ENCODE measurements at regions not wholly inside any gene's neighbourhood (a gene's known extent, or its start where the extent isn't known, plus 50 kb on each side); places are given as distances from the start of the nearest gene placed in this dataset.

DNA sequence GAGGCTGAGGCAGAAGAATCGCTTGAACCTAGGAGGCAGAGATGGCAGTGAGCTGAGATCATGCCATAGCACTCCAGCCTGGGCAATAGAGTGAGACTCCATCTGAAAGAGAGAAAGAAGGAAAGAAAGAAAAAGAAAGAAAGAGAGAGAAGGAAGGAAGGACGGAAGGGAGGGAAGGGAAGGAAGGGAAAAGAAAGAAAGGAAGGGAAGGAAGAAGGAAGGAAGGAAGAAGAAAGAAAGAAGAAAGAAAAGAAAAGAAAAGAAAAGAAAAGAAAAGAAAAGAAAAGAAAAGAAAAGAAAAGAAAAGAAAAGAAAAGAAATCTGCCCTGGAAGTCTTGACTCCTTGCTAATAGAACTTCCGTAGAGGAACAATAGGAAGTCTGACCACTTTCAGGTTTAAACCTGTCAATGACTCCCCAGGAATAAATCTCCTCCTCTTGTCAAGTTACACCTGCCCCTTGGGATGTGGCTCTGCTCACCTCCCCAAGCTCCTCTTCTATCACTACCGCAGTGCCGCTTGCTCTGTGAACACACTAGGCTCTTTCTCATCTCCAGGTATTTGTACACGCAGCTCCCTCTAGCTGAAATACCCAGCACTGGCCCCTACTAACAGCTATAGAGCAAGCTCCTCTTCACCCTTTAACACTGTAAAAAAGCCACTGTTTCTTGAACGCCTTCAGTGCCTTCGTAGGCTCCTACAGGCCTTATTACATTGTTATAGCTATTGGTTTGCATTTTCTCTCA lies 773.1 kb upstream of the TBX3 start:
- no peak for TF ChIP-seq ZFP30 (CRISPR knock-in tag; IDR thresholded peaks at IDR 0.05)
- TF ChIP-seq RARB (CRISPR knock-in tag; IDR thresholded peaks at IDR 0.05): no peak
- TF ChIP-seq SNAI2 (CRISPR knock-in tag; IDR thresholded peaks at IDR 0.05): no peak
- TF ChIP-seq, protein P1, sequence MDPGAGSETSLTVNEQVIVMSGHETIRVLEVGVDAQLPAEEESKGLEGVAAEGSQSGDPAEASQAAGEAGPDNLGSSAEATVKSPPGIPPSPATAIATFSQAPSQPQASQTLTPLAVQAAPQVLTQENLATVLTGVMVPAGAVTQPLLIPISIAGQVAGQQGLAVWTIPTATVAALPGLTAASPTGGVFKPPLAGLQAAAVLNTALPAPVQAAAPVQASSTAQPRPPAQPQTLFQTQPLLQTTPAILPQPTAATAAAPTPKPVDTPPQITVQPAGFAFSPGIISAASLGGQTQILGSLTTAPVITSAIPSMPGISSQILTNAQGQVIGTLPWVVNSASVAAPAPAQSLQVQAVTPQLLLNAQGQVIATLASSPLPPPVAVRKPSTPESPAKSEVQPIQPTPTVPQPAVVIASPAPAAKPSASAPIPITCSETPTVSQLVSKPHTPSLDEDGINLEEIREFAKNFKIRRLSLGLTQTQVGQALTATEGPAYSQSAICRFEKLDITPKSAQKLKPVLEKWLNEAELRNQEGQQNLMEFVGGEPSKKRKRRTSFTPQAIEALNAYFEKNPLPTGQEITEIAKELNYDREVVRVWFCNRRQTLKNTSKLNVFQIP (CRISPR knock-in tag; IDR thresholded peaks at IDR 0.05; ENCODE audit: borderline replicate concordance, low read depth): no peak
- TF ChIP-seq, protein P2, sequence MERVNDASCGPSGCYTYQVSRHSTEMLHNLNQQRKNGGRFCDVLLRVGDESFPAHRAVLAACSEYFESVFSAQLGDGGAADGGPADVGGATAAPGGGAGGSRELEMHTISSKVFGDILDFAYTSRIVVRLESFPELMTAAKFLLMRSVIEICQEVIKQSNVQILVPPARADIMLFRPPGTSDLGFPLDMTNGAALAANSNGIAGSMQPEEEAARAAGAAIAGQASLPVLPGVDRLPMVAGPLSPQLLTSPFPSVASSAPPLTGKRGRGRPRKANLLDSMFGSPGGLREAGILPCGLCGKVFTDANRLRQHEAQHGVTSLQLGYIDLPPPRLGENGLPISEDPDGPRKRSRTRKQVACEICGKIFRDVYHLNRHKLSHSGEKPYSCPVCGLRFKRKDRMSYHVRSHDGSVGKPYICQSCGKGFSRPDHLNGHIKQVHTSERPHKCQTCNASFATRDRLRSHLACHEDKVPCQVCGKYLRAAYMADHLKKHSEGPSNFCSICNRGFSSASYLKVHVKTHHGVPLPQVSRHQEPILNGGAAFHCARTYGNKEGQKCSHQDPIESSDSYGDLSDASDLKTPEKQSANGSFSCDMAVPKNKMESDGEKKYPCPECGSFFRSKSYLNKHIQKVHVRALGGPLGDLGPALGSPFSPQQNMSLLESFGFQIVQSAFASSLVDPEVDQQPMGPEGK (CRISPR knock-in tag; IDR thresholded peaks at IDR 0.05; ENCODE audit: borderline replicate concordance): no peak
- TF ChIP-seq, protein P3, sequence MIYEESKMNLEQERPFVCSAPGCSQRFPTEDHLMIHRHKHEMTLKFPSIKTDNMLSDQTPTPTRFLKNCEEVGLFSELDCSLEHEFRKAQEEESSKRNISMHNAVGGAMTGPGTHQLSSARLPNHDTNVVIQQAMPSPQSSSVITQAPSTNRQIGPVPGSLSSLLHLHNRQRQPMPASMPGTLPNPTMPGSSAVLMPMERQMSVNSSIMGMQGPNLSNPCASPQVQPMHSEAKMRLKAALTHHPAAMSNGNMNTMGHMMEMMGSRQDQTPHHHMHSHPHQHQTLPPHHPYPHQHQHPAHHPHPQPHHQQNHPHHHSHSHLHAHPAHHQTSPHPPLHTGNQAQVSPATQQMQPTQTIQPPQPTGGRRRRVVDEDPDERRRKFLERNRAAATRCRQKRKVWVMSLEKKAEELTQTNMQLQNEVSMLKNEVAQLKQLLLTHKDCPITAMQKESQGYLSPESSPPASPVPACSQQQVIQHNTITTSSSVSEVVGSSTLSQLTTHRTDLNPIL (CRISPR knock-in tag; IDR thresholded peaks at IDR 0.05; ENCODE audit: low read depth): no peak
- no peak for TF ChIP-seq TCF4 (CRISPR knock-in tag; IDR thresholded peaks at IDR 0.05; ENCODE audit: borderline replicate concordance)
- TF ChIP-seq ARNTL (CRISPR knock-in tag; IDR thresholded peaks at IDR 0.05; ENCODE audit: borderline replicate concordance, low read depth): no peak
- no peak for TF ChIP-seq TOX (CRISPR knock-in tag; IDR thresholded peaks at IDR 0.05; ENCODE audit: borderline replicate concordance)
- no peak for TF ChIP-seq ESRRG (CRISPR knock-in tag; IDR thresholded peaks at IDR 0.05)
- TF ChIP-seq ZFP3 (CRISPR knock-in tag; IDR thresholded peaks at IDR 0.05): no peak
- no peak for TF ChIP-seq CSRNP3 (CRISPR knock-in tag; IDR thresholded peaks at IDR 0.05)
